Transverse colon (tissue), 4 donors: ENCODE measurements at regions not wholly inside any gene's neighbourhood (a gene's known extent, or its start where the extent isn't known, plus 50 kb on each side); places are given as distances from the start of the nearest gene placed in this dataset.

Source experiments
- DNase-seq: peaks from one replicate; pipeline ENCODE4 v3.0.0-alpha.2; 2019
- H3K27ac ChIP-seq, 4 donors: fragments of 200-600 bp; sonication (generic); 2 replicates each; pipeline ENCODE4 v1.5.1; 2016 to 2018; ENCODE audit warnings: inconsistent platforms in 4 of 4
- H3K27me3 ChIP-seq: fragments of 200-600 bp; sonication (generic); 2 replicates; pipeline ENCODE4 v1.5.1; 2017; ENCODE audit warnings: inconsistent platforms
- H3K36me3 ChIP-seq, 4 donors: fragments of 200-600 bp; sonication (generic); 2 replicates each; pipeline ENCODE4 v1.5.1; 2017 to 2019; ENCODE audit warnings: inconsistent platforms in 4 of 4
- H3K4me1 ChIP-seq, 4 donors: fragments of 200-600 bp; sonication (generic); 2 replicates each; pipeline ENCODE4 v1.5.1; 2017 to 2020; ENCODE audit warnings: inconsistent platforms in 4 of 4
- H3K4me3 ChIP-seq, 4 donors: fragments of 200-600 bp; sonication (generic); 1 replicate in 1 of 4; 2 replicates in 3 of 4; pipeline versions ENCODE4 v1.5.1 to v1.6.1; 2017 to 2019; ENCODE audit warnings: inconsistent platforms in 4 of 4
- H3K9me3 ChIP-seq, 2 donors: fragments of 200-600 bp; sonication (generic); 2 replicates each; pipeline ENCODE4 v1.5.1; 2017 to 2019; ENCODE audit warnings: inconsistent platforms in 2 of 2
- CTCF ChIP-seq, 5 experiments: fragments of 200-600 bp in 3 of 5; fragments of 450-650 bp in 2 of 5; sonication (generic) in 3 of 5; IDR thresholded peaks; 1 replicate in 2 of 5; 2 replicates in 3 of 5; pipeline ENCODE4 v1.5.1; 2016 to 2017; ENCODE audit warnings: antibody characterized with exemption in 5 of 5, inconsistent platforms in 3 of 5, mild to moderate bottlenecking in 2 of 5, moderate library complexity in 1 of 5
- EP300 ChIP-seq: sonication (generic); formaldehyde crosslinking; IDR thresholded peaks from one replicate; pipeline ENCODE4 v1.6.1; 2017; ENCODE audit warnings: antibody characterized with exemption, low read depth
- POLR2A ChIP-seq: fragments of 450-650 bp; IDR thresholded peaks from one replicate; pipeline ENCODE4 v1.6.1; 2016; ENCODE audit warnings: antibody characterized with exemption, mild to moderate bottlenecking, moderate library complexity
- POLR2AphosphoS5 ChIP-seq, 3 donors: sonication (generic); formaldehyde crosslinking; IDR thresholded peaks; one replicate each; pipeline ENCODE4 v1.6.1; 2016; ENCODE audit warnings: antibody characterized with exemption in 3 of 3
- WGBS, 2 donors: methylation state at CpG; one replicate each; pipeline ENCODE4 v1.1.5; 2018; ENCODE audit warnings: low coverage in 1 of 2; 5-methylcytosine and 5-hydroxymethylcytosine counted together
- in situ Hi-C, 4 donors: fragments of 200-750 bp; cut with MboI; loops; one replicate each; pipeline versions ENCODE4 v1.15.0 to v1.15.1; 2017; ENCODE audit warnings: low sequenced_read_pairs in 3 of 4, low pct_ligation_motif_present in 1 of 4, low pct_unique_long_range_greater_than_20kb in 1 of 4
- intact Hi-C: fragments of 100-400 bp; cut with DNase I; formaldehyde crosslinking; loops from one replicate; pipeline ENCODE4 v1.15.1; 2023; ENCODE audit warnings: low total_unique reads

- no peak overlapping the region for H3K27ac ChIP-seq
- no peaks in the 10 kb centered on the region for H3K36me3 ChIP-seq
- DNase-seq, result no peak
- H3K9me3 ChIP-seq, result peaks cover 0 to 7% of the 10 kb centered on the region in 2 donors
- H3K4me1 ChIP-seq, result no peaks in the 10 kb centered on the region
- no peak for TF ChIP-seq EP300
- TF ChIP-seq POLR2A, result no peak
- TF ChIP-seq CTCF (IDR thresholded peaks at IDR 0.05), result no peak
- TF ChIP-seq POLR2AphosphoS5 (IDR thresholded peaks at IDR 0.05), result no peak
- in situ Hi-C loops, result no loop called here
- intact Hi-C loops, result no loop called here
- H3K4me3 ChIP-seq, result no peak overlapping the region
- WGBS, 2 donors, result 44 to 68% methylated on average over 1 to 3 of the region's 3 CpGs
- H3K27me3 ChIP-seq, result no peaks in the 10 kb centered on the region
Observed at GRCh38 chr6:19102936-19103335, 715.8 kb downstream of the RNF144B start.

GRCh38 chr6:19107468-19107867 lies 720.3 kb downstream of the RNF144B start:
- intact Hi-C loops, result no loop called here
- H3K27ac ChIP-seq, result no peak overlapping the region
- H3K4me1 ChIP-seq, result no peaks in the 10 kb centered on the region
- WGBS, 2 donors, result 80 to 86% methylated on average over 1 of the region's 1 CpG
- in situ Hi-C loops, result no loop called here
- H3K9me3 ChIP-seq, result peaks cover 0 to 10% of the 10 kb centered on the region in 2 donors
- no peaks in the 10 kb centered on the region for H3K36me3 ChIP-seq
- TF ChIP-seq POLR2AphosphoS5 (IDR thresholded peaks at IDR 0.05) (no peak), CTCF (IDR thresholded peaks at IDR 0.05) (no peak), POLR2A (no peak), EP300 (no peak)
- no peak overlapping the region for H3K4me3 ChIP-seq
- H3K27me3 ChIP-seq, result no peaks in the 10 kb centered on the region
- DNase-seq, result no peak

- Histone ChIP-seq H3K4me3 (no peak overlapping the region), H3K27me3 (no peaks in the 10 kb centered on the region), H3K27ac (no peak overlapping the region), H3K4me1 (no peaks in the 10 kb centered on the region), H3K9me3 (no peaks in the 10 kb centered on the region), H3K36me3 (no peaks in the 10 kb centered on the region)
- no peak for DNase-seq
- in situ Hi-C loops, result no loop called here
- TF ChIP-seq CTCF (IDR thresholded peaks at IDR 0.05) (no peak), POLR2A (no peak), EP300 (no peak), POLR2AphosphoS5 (IDR thresholded peaks at IDR 0.05) (no peak)
- intact Hi-C loops, result no loop called here
Observed at GRCh38 chr6:19121521-19121920, 715.6 kb upstream of the ID4 start.

- H3K4me1 ChIP-seq, result no peaks in the 10 kb centered on the region
- WGBS, 2 donors, result 46 to 56% methylated on average over 3 of the region's 3 CpGs
- H3K27me3 ChIP-seq, result no peaks in the 10 kb centered on the region
- H3K36me3 ChIP-seq, result no peaks in the 10 kb centered on the region
- no peak overlapping the region for H3K27ac ChIP-seq
- intact Hi-C loops, result no loop called here
- no peak for DNase-seq
- TF ChIP-seq EP300, result no peak
- no peak for TF ChIP-seq CTCF (IDR thresholded peaks at IDR 0.05)
- TF ChIP-seq POLR2AphosphoS5 (IDR thresholded peaks at IDR 0.05), result no peak
- TF ChIP-seq POLR2A, result no peak
- H3K4me3 ChIP-seq, result no peak overlapping the region
- H3K9me3 ChIP-seq, result no peaks in the 10 kb centered on the region
- in situ Hi-C loops, result no loop called here
Observed at GRCh38 chr6:19127081-19127480, 710.1 kb upstream of the ID4 start.
